ENCODE measurements at regions not wholly inside any gene's neighbourhood (a gene's known extent, or its start where the extent isn't known, plus 50 kb on each side); places are given as distances from the start of the nearest gene placed in this dataset.

GRCh38 chr11:15805726-15806125 lies 550.6 kb downstream of the SOX6 start:
- Histone ChIP-seq H3K79me2 (ENCODE audit: insufficient read depth, low read length) (no peaks in the 10 kb centered on the region), H3K9me3 (replicated peaks in 1 of 2; ENCODE audit: control insufficient read depth in 1 of 2, insufficient read depth in 1 of 2, low read length in 2 of 2) (no peaks in the 10 kb centered on the region), H3K27ac (ENCODE audit: low read depth in 1 of 2, low read length in 2 of 2) (no peak overlapping the region), H3K4me3 (replicated peaks in 1 of 3; ENCODE audit: low read depth in 2 of 3, low read length in 3 of 3) (no peak overlapping the region), H3K9ac (ENCODE audit: insufficient read depth, low read length, poor library complexity, severe bottlenecking) (no peak overlapping the region), H4K20me1 (ENCODE audit: insufficient read depth, low read length) (no peaks in the 10 kb centered on the region), H3K4me1 (ENCODE audit: control insufficient read depth in 1 of 2, insufficient read depth in 2 of 2, low read length in 2 of 2) (peaks cover 7 to 8% of the 10 kb centered on the region in 2 donors), H3K27me3 (ENCODE audit: control insufficient read depth in 2 of 2, insufficient read depth in 2 of 2, low read length in 2 of 2) (no peaks in the 10 kb centered on the region), H3K4me2 (replicated peaks; ENCODE audit: extremely low read depth, low read length, poor library complexity, severe bottlenecking) (no peak overlapping the region), H3K36me3 (replicated peaks in 1 of 2; ENCODE audit: control insufficient read depth in 1 of 2, insufficient read depth in 2 of 2, low read length in 2 of 2) (no peaks in the 10 kb centered on the region), H2AFZ (ENCODE audit: insufficient read depth, low read depth, low read length, poor library complexity, severe bottlenecking) (no peak overlapping the region)
- Mint-ChIP-seq H3K4me3 (no peak overlapping the region), H3K9me3 (peaks cover 0 to 2% (median 0%) of the 10 kb centered on the region in 7 donors), H3K36me3 (no peaks in the 10 kb centered on the region), H3K27ac (no peak overlapping the region), H3K4me1 (peaks cover 8% of the 10 kb centered on the region), H3K27me3 (ENCODE audit: low read depth in 3 of 3) (peaks cover 0 to 4% (median 1%) of the 10 kb centered on the region in 3 donors)
- no peak for TF ChIP-seq CTCF (IDR thresholded peaks at IDR 0.05)
- no peak for DNase-seq
- no CpG with 5 or more reads among the region's 1 CpG for WGBS (ENCODE audit: insufficient coverage)
- intact Hi-C loops (cut with micrococcal nuclease): no loop called here

- no peaks in the 10 kb centered on the region for H4K20me1 ChIP-seq (ENCODE audit: insufficient read depth, low read length)
- H3K27me3 ChIP-seq (ENCODE audit: control insufficient read depth in 2 of 2, insufficient read depth in 2 of 2, low read length in 2 of 2): no peaks in the 10 kb centered on the region
- peaks cover 0 to 2% (median 0%) of the 10 kb centered on the region in 7 donors for H3K9me3 Mint-ChIP-seq
- H3K4me3 Mint-ChIP-seq: no peak overlapping the region
- no peaks in the 10 kb centered on the region for H3K9me3 ChIP-seq (replicated peaks in 1 of 2; ENCODE audit: control insufficient read depth in 1 of 2, insufficient read depth in 1 of 2, low read length in 2 of 2)
- no peak overlapping the region for H3K27ac Mint-ChIP-seq
- no peak overlapping the region for H3K9ac ChIP-seq (ENCODE audit: insufficient read depth, low read length, poor library complexity, severe bottlenecking)
- no peaks in the 10 kb centered on the region for H3K36me3 ChIP-seq (replicated peaks in 1 of 2; ENCODE audit: control insufficient read depth in 1 of 2, insufficient read depth in 2 of 2, low read length in 2 of 2)
- no peak overlapping the region for H2AFZ ChIP-seq (ENCODE audit: insufficient read depth, low read depth, low read length, poor library complexity, severe bottlenecking)
- intact Hi-C loops (cut with micrococcal nuclease): no loop called here
- peaks cover 2 to 3% of the 10 kb centered on the region in 2 donors for H3K4me1 ChIP-seq (ENCODE audit: control insufficient read depth in 1 of 2, insufficient read depth in 2 of 2, low read length in 2 of 2)
- no peak overlapping the region for H3K4me3 ChIP-seq (replicated peaks in 1 of 3; ENCODE audit: low read depth in 2 of 3, low read length in 3 of 3)
- 83% methylated on average over 2 of the region's 4 CpGs for WGBS (ENCODE audit: insufficient coverage)
- H3K4me1 Mint-ChIP-seq: peaks cover 3% of the 10 kb centered on the region
- H3K79me2 ChIP-seq (ENCODE audit: insufficient read depth, low read length): no peaks in the 10 kb centered on the region
- H3K27me3 Mint-ChIP-seq (ENCODE audit: low read depth in 3 of 3): peaks cover 0 to 4% (median 1%) of the 10 kb centered on the region in 3 donors
- H3K36me3 Mint-ChIP-seq: no peaks in the 10 kb centered on the region
- no peak overlapping the region for H3K4me2 ChIP-seq (replicated peaks; ENCODE audit: extremely low read depth, low read length, poor library complexity, severe bottlenecking)
- H3K27ac ChIP-seq (ENCODE audit: low read depth in 1 of 2, low read length in 2 of 2): no peak overlapping the region
- DNase-seq: no peak
- no peak for TF ChIP-seq CTCF (IDR thresholded peaks at IDR 0.05)
These were observed 550.1 kb downstream of the SOX6 start for GRCh38 chr11:15806217-15806616.
